Mesothelial cell of epicardium (in vitro differentiated cells): ENCODE measurements at regions not wholly inside any gene's neighbourhood (a gene's known extent, or its start where the extent isn't known, plus 50 kb on each side); places are given as distances from the start of the nearest gene placed in this dataset.

Experiments
- DNase-seq, 2 experiments: peaks; one replicate each; pipeline ENCODE4 v3.0.0; 2021; ENCODE audit warnings: low spot score in 2 of 2; ENCODE audit not compliant: unreplicated experiment in 2 of 2
- H3K27ac Mint-ChIP-seq: 2 replicates; pipeline ENCODE4 v1.8.0; 2021; ENCODE audit warnings: mixed read lengths
- H3K27me3 Mint-ChIP-seq: 2 replicates; pipeline ENCODE4 v1.8.0; 2021; ENCODE audit warnings: low read depth, mixed read lengths
- H3K36me3 Mint-ChIP-seq: 2 replicates; pipeline ENCODE4 v1.8.0; 2021; ENCODE audit warnings: mixed read lengths
- H3K4me1 Mint-ChIP-seq: 2 replicates; pipeline ENCODE4 v1.8.0; 2021; ENCODE audit warnings: mixed read lengths
- H3K4me3 Mint-ChIP-seq: 2 replicates; pipeline ENCODE4 v1.8.0; 2021; ENCODE audit warnings: mild to moderate bottlenecking, moderate library complexity, mixed read lengths
- H3K9me3 Mint-ChIP-seq: 2 replicates; pipeline ENCODE4 v1.8.0; 2021; ENCODE audit warnings: mixed read lengths
- TF ChIP-seq, protein P1 (sequence below): fragments of 200-600 bp; sonication (generic); IDR thresholded peaks from one replicate; pipeline ENCODE4 v1.5.0; 2021; ENCODE audit warnings: antibody characterized with exemption; ENCODE audit not compliant: unreplicated experiment

DNA sequence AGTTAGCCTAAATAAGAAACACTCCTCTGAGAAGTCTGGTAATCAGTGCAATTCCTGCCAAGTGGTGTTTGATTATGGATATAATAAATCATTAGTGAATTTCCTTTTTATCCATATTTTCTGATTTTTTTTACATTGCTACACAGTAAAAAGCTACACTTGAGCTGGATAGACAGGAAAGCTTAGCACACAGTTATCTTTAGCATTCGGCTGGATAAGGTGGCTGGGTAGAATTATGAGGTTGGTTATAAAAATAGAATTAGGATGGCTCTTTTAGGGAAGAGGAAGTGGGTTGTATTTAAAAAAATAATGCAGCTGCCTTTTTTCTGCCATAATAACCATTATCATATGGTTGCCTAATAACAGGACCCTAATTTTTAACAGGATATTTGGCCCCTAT is 460.6 kb downstream of the NAF1 start:
- Mint-ChIP-seq H3K27ac (no peak overlapping the region), H3K9me3 (peaks cover 21% of the 10 kb centered on the region), H3K36me3 (no peaks in the 10 kb centered on the region), H3K27me3 (no peaks in the 10 kb centered on the region), H3K4me3 (no peak overlapping the region), H3K4me1 (peaks cover 3% of the 10 kb centered on the region)
- DNase-seq, result no peak
- TF ChIP-seq, protein P1, sequence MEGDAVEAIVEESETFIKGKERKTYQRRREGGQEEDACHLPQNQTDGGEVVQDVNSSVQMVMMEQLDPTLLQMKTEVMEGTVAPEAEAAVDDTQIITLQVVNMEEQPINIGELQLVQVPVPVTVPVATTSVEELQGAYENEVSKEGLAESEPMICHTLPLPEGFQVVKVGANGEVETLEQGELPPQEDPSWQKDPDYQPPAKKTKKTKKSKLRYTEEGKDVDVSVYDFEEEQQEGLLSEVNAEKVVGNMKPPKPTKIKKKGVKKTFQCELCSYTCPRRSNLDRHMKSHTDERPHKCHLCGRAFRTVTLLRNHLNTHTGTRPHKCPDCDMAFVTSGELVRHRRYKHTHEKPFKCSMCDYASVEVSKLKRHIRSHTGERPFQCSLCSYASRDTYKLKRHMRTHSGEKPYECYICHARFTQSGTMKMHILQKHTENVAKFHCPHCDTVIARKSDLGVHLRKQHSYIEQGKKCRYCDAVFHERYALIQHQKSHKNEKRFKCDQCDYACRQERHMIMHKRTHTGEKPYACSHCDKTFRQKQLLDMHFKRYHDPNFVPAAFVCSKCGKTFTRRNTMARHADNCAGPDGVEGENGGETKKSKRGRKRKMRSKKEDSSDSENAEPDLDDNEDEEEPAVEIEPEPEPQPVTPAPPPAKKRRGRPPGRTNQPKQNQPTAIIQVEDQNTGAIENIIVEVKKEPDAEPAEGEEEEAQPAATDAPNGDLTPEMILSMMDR, result no peak

DNA sequence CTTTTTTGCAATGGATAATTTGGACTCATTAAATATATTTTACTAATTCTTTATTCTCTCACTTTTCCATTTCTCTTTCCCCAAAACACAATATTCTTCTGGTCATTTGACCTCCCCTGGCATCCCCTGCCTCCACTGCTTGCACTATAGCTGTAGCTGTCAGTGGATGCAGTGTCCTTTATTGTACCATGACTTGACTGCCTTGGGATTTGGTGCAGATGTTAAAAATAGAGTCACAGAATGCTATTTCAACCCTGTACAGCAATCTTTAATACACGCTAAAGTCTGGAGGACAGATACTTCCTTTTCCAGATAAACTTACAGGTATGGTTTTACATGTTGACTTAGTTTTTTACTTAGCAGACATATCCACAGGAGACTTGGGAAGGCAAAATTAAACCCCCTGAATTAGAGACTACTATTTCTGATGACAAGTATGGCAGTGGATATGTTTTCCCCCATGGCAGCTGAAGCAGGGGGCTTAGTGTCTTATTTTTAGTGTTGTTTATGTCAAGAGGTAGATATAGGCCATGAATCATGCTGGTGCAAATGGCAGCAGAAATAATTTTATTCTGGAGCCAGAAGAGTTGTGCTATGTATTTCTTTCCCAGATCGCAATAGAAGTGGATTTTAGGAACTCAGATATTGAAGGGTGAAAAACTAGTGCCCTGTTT is 461.4 kb downstream of the NAF1 start:
- Mint-ChIP-seq H3K27me3 (no peaks in the 10 kb centered on the region), H3K4me3 (no peak overlapping the region), H3K36me3 (no peaks in the 10 kb centered on the region), H3K27ac (no peak overlapping the region), H3K4me1 (peaks cover 3% of the 10 kb centered on the region), H3K9me3 (peaks cover 14% of the 10 kb centered on the region)
- TF ChIP-seq, protein P1, result no peak
- no peak for DNase-seq

DNA sequence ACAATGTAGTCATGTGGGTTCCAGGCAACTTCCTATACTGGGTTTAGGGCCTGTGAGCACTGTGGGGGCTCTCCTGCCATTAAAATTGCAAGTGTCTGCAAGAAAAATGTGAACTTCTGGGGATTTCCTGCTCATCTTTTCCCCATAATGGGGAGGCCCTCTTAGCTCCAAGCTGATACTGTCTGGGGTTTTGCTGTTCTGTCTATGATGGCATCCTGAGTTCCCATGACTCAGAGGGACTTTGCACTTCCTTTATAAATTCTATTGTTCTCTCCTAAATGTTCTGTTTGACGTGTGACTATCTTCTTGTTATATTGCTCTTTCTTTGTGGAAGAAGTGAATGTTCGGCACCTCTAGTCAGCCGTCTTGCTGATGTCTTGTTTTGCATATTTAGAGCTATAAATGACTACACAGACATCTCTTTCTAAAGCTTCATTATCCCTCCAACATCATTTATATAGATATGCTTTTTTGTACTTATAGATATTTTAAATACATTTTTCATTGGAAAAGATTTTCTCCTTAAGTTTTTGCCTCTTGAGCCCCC is 465.8 kb downstream of the NAF1 start:
- no peak overlapping the region for H3K27ac Mint-ChIP-seq
- no peaks in the 10 kb centered on the region for H3K27me3 Mint-ChIP-seq
- no peak for DNase-seq
- TF ChIP-seq, protein P1, result no peak
- no peaks in the 10 kb centered on the region for H3K9me3 Mint-ChIP-seq
- H3K4me3 Mint-ChIP-seq, result no peak overlapping the region
- no peaks in the 10 kb centered on the region for H3K4me1 Mint-ChIP-seq
- no peaks in the 10 kb centered on the region for H3K36me3 Mint-ChIP-seq

DNA sequence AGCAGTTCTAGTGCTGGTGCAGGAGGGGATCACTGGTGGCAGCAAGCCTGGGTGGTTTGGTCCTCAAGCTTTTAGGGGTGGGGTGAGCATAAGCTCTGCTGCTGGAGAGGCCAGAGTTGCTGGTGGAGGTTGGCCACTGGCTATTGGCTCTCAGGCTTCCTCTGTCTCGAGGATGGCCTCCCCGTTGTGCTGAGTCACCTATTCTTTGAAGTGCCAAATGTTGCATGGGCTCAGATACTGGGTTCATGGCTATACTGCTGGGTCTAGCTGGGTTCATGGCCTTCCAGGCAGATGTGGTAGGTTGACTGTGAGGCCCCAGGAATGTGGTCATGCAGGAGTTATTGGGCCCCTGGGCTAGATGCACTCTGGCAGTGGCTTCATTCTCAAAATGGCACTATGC is 466.3 kb downstream of the NAF1 start:
- Mint-ChIP-seq H3K4me1 (no peaks in the 10 kb centered on the region), H3K27me3 (no peaks in the 10 kb centered on the region), H3K36me3 (no peaks in the 10 kb centered on the region), H3K9me3 (no peaks in the 10 kb centered on the region), H3K4me3 (no peak overlapping the region), H3K27ac (no peak overlapping the region)
- TF ChIP-seq, protein P1, result no peak
- DNase-seq, result no peak

DNA sequence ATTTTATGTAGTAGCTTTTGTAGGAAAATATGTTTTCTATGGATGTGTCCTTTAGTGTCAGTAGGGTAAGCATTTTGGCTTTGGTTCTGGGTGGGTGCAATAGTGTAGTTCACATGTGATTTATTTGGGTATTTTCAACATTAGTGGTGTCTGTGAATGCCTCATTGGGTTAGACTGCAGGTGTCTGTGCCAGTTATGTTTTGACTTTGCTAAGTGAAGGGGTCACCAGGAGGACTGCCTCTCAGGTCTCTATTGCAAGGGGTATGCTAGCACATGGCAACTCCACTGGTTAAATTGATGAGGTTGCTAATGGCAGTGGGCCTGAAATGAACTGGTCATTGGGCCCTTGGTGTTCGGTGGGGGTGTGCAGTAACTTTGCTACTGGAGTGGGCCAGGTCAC is 467.1 kb downstream of the NAF1 start:
- no peak overlapping the region for H3K4me3 Mint-ChIP-seq
- no peak overlapping the region for H3K27ac Mint-ChIP-seq
- H3K27me3 Mint-ChIP-seq, result no peaks in the 10 kb centered on the region
- no peaks in the 10 kb centered on the region for H3K36me3 Mint-ChIP-seq
- peaks cover 6% of the 10 kb centered on the region for H3K9me3 Mint-ChIP-seq
- no peak for DNase-seq
- H3K4me1 Mint-ChIP-seq, result no peaks in the 10 kb centered on the region
- TF ChIP-seq, protein P1, result no peak
